LNCAP (cell line): ENCODE measurements at regions not wholly inside any gene's neighbourhood (a gene's known extent, or its start where the extent isn't known, plus 50 kb on each side); places are given as distances from the start of the nearest gene placed in this dataset.

Source experiments
- TF ChIP-seq, protein P1 (sequence below): fragments of 450-650 bp; IDR thresholded peaks from 2 replicates; pipeline ENCODE4 v1.5.1; 2017; ENCODE audit warnings: mild to moderate bottlenecking

GRCh38 chr10:129321727-129322126 is 145.3 kb upstream of the MGMT start:
- TF ChIP-seq, protein P1, sequence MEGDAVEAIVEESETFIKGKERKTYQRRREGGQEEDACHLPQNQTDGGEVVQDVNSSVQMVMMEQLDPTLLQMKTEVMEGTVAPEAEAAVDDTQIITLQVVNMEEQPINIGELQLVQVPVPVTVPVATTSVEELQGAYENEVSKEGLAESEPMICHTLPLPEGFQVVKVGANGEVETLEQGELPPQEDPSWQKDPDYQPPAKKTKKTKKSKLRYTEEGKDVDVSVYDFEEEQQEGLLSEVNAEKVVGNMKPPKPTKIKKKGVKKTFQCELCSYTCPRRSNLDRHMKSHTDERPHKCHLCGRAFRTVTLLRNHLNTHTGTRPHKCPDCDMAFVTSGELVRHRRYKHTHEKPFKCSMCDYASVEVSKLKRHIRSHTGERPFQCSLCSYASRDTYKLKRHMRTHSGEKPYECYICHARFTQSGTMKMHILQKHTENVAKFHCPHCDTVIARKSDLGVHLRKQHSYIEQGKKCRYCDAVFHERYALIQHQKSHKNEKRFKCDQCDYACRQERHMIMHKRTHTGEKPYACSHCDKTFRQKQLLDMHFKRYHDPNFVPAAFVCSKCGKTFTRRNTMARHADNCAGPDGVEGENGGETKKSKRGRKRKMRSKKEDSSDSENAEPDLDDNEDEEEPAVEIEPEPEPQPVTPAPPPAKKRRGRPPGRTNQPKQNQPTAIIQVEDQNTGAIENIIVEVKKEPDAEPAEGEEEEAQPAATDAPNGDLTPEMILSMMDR, result no peak

- TF ChIP-seq, protein P1, result no peak
These were observed 143.9 kb upstream of the MGMT start for GRCh38 chr10:129322933-129323820.

DNA sequence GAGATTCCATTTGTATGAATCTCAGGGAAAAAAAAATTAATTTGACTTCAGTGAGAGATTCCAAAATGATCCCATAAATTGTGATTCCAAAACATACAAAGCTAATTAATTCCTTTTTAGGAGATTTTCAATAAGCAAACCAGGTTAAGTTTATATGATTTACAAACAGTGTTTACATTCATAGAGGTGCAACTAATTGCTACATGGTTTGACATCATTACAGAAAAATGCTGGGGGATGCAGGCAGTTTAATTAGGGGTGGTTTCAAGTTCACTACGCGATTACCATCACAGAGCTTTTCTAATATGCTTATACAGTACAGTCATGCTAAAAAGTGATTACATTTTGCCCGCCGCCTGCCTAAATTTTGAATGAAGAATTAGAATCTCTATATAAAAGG is 143.2 kb upstream of the MGMT start:
- TF ChIP-seq, protein P1, result no peak

GRCh38 chr10:129325893-129326292 is 141.1 kb upstream of the MGMT start:
- TF ChIP-seq, protein P1, result no peak

DNA sequence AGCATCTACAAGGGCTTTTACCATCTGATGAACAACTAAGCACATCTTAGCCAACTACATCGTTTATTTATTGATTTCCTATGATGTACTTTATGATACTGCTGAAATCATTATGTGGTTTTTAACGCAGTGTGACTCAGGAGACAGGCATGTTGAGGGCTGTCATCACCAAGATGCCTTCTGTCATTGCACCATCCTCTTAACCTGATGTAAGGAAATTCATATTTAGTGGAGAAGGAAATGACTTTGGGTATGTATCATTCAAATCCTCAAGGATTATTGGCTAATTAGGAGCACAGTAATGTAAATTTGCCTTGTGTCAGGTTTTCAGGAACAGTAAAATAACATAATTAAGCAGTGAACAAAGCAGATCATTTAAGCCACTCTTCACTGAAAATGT is 138.5 kb upstream of the MGMT start:
- TF ChIP-seq, protein P1, result no peak

DNA sequence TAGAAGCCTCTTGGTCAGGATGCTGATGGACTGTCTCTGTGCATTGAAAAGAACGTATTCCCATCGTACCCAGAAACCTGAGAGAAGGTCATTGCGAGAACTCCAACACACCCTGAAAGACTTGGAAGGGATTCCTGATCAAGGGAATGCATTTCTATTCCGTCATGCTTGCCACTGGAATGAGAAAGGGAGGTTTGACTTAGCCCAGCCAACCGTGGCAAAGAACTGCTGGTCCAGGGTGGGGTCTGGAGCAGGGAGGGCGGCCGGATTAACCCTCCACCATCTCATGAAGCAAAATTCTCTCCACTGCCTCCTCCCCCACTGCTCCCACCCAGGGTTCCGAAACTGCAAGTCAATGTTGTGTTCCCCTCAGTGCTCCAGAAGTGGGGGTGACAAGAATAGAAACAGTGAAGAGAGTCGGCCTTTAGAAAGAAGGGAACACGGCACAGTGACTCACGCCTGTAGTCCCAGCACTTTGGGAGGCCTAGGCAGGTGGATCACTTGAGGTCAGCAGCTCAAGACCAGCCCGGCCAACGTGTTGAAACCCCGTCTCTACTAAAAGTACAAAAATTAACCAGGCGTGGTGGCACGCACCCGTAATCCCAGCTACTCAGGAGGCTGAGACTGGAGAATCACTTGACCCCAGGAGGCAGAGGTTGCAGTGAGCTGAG is 137.5 kb upstream of the MGMT start:
- TF ChIP-seq, protein P1, result no peak

- TF ChIP-seq, protein P1, result no peak
These were observed 136.8 kb upstream of the MGMT start for GRCh38 chr10:129330211-129330610.
